Panc1 (cell line): ENCODE measurements at regions not wholly inside any gene's neighbourhood (a gene's known extent, or its start where the extent isn't known, plus 50 kb on each side); places are given as distances from the start of the nearest gene placed in this dataset.

Experiments
- ATAC-seq: fragments of 200-7000 bp; cut with Tn5 transposase; 2 replicates; pipeline ENCODE4 v1.9.1; 2020; ENCODE audit warnings: mild to moderate bottlenecking, moderate library complexity
- BruUV-seq: library from RNA; stranded (reverse); fragments of 400-500 nt; replicated peaks from 2 replicates; lab custom pipeline; 2021; lab: Mats Ljungman, UMichigan
- CTCF ChIA-PET: fragments of 300-600 bp; sonication (Branson Sonifier 250); formaldehyde crosslinking; loops from one replicate; lab custom pipeline; 2022; ENCODE audit warnings: antibody characterized with exemption; lab: Charles Lee
- POLR2A ChIA-PET: fragments of 300-600 bp; sonication (Branson Sonifier 250); formaldehyde crosslinking; loops from one replicate; lab custom pipeline; 2022; ENCODE audit warnings: antibody characterized with exemption; lab: Charles Lee
- DNase-seq: peaks from one replicate; pipeline ENCODE4 v3.0.0-alpha.2; 2010; ENCODE audit warnings: low read depth, low spot score
- H3K27ac ChIP-seq: 2 replicates; pipeline ENCODE4 v1.5.1; 2011; ENCODE audit warnings: mild to moderate bottlenecking, low read length, inconsistent platforms
- H3K27me3 ChIP-seq: fragments of 200-500 bp; sonication (Bioruptor generic); 2 replicates; pipeline ENCODE4 v1.6.0; 2014; ENCODE audit warnings: low read length, inconsistent platforms; ENCODE audit not compliant: control insufficient read depth, insufficient read depth
- H3K36me3 ChIP-seq: fragments of 200-500 bp; sonication (Bioruptor generic); 2 replicates; pipeline ENCODE4 v1.5.1; 2014; ENCODE audit warnings: inconsistent platforms, mild to moderate bottlenecking, low read length, moderate library complexity; ENCODE audit not compliant: control insufficient read depth, insufficient read depth
- H3K4me1 ChIP-seq: 2 replicates; pipeline ENCODE4 v1.5.1; 2011; ENCODE audit warnings: inconsistent platforms, mild to moderate bottlenecking, low read length, moderate library complexity; ENCODE audit not compliant: control insufficient read depth, insufficient read depth
- H3K4me3 ChIP-seq, 2 experiments: 2 replicates each; pipeline ENCODE4 v1.5.1; 2011 to 2012; ENCODE audit warnings: low read depth in 2 of 2, low read length in 2 of 2, mild to moderate bottlenecking in 2 of 2, inconsistent platforms in 1 of 2, moderate library complexity in 1 of 2
- H3K9me3 ChIP-seq: fragments of 200-500 bp; sonication (Bioruptor generic); 2 replicates; pipeline ENCODE4 v1.5.1; 2014; ENCODE audit warnings: low read depth, mild to moderate bottlenecking, inconsistent platforms, low read length, moderate library complexity; ENCODE audit not compliant: control insufficient read depth, insufficient read depth
- POLR2AphosphoS5 ChIP-seq: IDR thresholded peaks from 2 replicates; pipeline ENCODE4 v1.6.1; 2012; ENCODE audit warnings: mild to moderate bottlenecking, low read depth, low read length, moderate library complexity
- SIN3A ChIP-seq: IDR thresholded peaks from 2 replicates; pipeline ENCODE4 v1.6.1; 2012; ENCODE audit warnings: low read depth, mild to moderate bottlenecking, low read length, moderate library complexity, borderline replicate concordance; ENCODE audit not compliant: insufficient read depth
- TCF7L2 ChIP-seq: IDR thresholded peaks from 2 replicates; pipeline ENCODE4 v1.6.1; 2011; ENCODE audit warnings: mild to moderate bottlenecking, low read depth, low read length, inconsistent platforms
- in situ Hi-C: cut with HindIII; loops from 2 replicates; pipeline ENCODE4 v1.10.0; 2016; ENCODE audit warnings: low sequenced_read_pairs, low pct_unique_long_range_greater_than_20kb
- intact Hi-C: fragments of 100-400 bp; cut with micrococcal nuclease; formaldehyde crosslinking; loops from one replicate; pipeline ENCODE4 v1.10.0; 2022; ENCODE audit not compliant: unreplicated experiment
- TF ChIP-seq, protein P1 (sequence below), 2 experiments: IDR thresholded peaks; 2 replicates each; pipeline ENCODE4 v1.6.1; 2011 to 2012; ENCODE audit warnings: low read depth in 2 of 2, control low read depth in 1 of 2, low read length in 1 of 2, mild to moderate bottlenecking in 1 of 2, moderate library complexity in 1 of 2; ENCODE audit not compliant: insufficient read depth in 1 of 2
- TF ChIP-seq, protein P2 (sequence below): fragments of 450-650 bp; IDR thresholded peaks from 2 replicates; pipeline ENCODE4 v1.5.1; 2017; ENCODE audit warnings: mild to moderate bottlenecking

DNA sequence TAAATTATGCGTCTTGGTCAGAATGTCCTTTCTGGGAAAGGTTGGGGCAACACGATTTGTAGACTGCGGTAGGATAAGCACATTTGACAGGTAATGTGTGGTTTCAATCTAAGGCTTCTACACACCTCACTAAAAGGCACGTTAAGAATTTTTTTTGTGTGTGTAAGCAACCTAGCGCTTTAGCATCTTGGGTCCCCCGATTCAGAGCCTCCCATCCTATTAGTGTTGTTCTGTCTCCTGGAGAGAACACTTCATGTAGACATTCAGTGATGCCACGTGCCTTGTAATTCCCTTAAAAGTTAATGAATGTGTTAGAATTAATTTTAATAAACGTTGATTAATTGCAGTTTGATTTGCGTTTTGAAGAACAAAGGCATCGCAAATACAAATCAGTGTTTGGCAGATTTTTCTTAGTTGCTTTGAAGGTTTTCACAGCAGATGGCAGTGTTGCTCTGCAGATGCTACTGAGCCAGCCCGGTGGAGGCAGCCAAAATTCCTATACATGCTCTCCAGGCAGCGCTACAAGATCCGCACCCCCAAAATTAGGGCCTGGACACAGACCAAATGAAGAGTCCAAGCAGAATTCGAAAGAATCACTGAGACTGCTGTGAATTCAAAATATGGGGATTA lies 63.5 kb downstream of the OTOL1 start:
- BruUV-seq: no TSS peak
- H3K4me3 ChIP-seq: no peak overlapping the region
- POLR2A ChIA-PET: no interaction called here

DNA sequence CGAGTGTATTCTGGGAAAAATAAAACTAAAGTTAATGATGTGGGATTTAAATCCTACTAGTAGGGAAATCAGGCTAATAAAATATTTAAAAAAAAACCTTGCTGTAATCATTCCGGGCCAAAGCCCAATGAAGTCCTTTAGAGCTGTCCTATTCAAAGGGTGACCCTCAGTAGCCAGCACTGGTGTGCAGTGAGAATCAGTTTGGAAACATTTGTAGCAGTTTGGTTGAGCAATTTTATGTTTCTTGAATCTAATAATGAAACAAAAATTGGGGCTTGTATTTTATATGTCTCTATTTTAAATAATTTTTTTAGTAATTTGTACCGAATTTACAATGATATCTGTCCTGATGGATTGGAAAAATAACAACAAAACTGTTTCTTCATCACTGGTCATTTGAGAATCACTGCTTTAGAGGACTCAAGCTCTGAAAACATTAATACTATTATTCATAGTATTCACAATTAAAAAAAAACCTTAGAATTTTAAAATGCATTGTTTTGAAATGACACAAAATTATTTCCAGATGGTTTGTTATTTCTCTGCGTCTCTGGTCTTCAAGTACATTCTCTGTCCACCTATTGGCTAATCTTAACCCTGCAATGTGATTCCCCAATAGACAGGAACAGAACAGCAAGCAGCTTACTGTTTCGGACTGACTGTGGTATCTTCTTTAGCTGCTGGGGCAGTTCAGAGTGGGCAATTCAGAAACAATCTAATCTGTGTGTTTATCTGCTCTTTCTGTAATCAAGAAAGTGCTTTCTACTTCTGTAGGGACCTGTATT lies 71.2 kb downstream of the OTOL1 start:
- Histone ChIP-seq H3K27ac (no peak overlapping the region), H3K9me3 (no peaks in the 10 kb centered on the region), H3K4me1 (no peaks in the 10 kb centered on the region), H3K27me3 (no peaks in the 10 kb centered on the region), H3K36me3 (no peaks in the 10 kb centered on the region), H3K4me3 (no peak overlapping the region)
- TF ChIP-seq, protein P1, sequence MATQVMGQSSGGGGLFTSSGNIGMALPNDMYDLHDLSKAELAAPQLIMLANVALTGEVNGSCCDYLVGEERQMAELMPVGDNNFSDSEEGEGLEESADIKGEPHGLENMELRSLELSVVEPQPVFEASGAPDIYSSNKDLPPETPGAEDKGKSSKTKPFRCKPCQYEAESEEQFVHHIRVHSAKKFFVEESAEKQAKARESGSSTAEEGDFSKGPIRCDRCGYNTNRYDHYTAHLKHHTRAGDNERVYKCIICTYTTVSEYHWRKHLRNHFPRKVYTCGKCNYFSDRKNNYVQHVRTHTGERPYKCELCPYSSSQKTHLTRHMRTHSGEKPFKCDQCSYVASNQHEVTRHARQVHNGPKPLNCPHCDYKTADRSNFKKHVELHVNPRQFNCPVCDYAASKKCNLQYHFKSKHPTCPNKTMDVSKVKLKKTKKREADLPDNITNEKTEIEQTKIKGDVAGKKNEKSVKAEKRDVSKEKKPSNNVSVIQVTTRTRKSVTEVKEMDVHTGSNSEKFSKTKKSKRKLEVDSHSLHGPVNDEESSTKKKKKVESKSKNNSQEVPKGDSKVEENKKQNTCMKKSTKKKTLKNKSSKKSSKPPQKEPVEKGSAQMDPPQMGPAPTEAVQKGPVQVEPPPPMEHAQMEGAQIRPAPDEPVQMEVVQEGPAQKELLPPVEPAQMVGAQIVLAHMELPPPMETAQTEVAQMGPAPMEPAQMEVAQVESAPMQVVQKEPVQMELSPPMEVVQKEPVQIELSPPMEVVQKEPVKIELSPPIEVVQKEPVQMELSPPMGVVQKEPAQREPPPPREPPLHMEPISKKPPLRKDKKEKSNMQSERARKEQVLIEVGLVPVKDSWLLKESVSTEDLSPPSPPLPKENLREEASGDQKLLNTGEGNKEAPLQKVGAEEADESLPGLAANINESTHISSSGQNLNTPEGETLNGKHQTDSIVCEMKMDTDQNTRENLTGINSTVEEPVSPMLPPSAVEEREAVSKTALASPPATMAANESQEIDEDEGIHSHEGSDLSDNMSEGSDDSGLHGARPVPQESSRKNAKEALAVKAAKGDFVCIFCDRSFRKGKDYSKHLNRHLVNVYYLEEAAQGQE (IDR thresholded peaks at IDR 0.05; ENCODE audit: insufficient read depth in 1 of 2, low read depth in 2 of 2, low read length in 1 of 2): no peak
- no peak for TF ChIP-seq POLR2AphosphoS5
- no peak for TF ChIP-seq TCF7L2
- CTCF ChIA-PET: no interaction called here
- in situ Hi-C loops: no loop called here
- ATAC-seq: no peak
- no TSS peak for BruUV-seq
- DNase-seq: no peak
- intact Hi-C loops: loop anchor here (10.0 kb wide), 2 partner anchors 287 to 1487 kb away; no protein-coding TSS in a partner anchor
- POLR2A ChIA-PET: no interaction called here

More for the DNA sequence above, 63.5 kb downstream of the OTOL1 start:
- in situ Hi-C loops (no loop called here), intact Hi-C loops (loop anchor here (10.0 kb wide), 2 partner anchors 295 to 1495 kb away; no protein-coding TSS in a partner anchor)
- no peak overlapping the region for H3K27ac ChIP-seq
- peaks cover 3% of the 10 kb centered on the region; the same call in 1 of the 2 replicates for H3K27me3 ChIP-seq
- no peaks in the 10 kb centered on the region for H3K36me3 ChIP-seq
- ATAC-seq: peak; percentile 86
- no peaks in the 10 kb centered on the region for H3K9me3 ChIP-seq
- DNase-seq: peak; percentile 33
- TF ChIP-seq TCF7L2 (peak; percentile 79), POLR2AphosphoS5 (no peak), SIN3A (no peak)
- TF ChIP-seq, protein P1 (IDR thresholded peaks at IDR 0.05; ENCODE audit: insufficient read depth in 1 of 2, low read depth in 2 of 2, low read length in 1 of 2): no peak
- TF ChIP-seq, protein P2, sequence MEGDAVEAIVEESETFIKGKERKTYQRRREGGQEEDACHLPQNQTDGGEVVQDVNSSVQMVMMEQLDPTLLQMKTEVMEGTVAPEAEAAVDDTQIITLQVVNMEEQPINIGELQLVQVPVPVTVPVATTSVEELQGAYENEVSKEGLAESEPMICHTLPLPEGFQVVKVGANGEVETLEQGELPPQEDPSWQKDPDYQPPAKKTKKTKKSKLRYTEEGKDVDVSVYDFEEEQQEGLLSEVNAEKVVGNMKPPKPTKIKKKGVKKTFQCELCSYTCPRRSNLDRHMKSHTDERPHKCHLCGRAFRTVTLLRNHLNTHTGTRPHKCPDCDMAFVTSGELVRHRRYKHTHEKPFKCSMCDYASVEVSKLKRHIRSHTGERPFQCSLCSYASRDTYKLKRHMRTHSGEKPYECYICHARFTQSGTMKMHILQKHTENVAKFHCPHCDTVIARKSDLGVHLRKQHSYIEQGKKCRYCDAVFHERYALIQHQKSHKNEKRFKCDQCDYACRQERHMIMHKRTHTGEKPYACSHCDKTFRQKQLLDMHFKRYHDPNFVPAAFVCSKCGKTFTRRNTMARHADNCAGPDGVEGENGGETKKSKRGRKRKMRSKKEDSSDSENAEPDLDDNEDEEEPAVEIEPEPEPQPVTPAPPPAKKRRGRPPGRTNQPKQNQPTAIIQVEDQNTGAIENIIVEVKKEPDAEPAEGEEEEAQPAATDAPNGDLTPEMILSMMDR: peak; percentile 69
- CTCF ChIA-PET: no interaction called here
- 0 out of 2 replicates have a peak, but pooled peaks cover 3% of the 10 kb centered on the region for H3K4me1 ChIP-seq
